GM21529 (cell line): ENCODE measurements at regions not wholly inside any gene's neighbourhood (a gene's known extent, or its start where the extent isn't known, plus 50 kb on each side); places are given as distances from the start of the nearest gene placed in this dataset.
"Not testable (repeated sequence)": the region's sequence is repeated elsewhere in the genome, so short reads cannot be mapped to it uniquely, and the experiment has no call there.

ENCODE experiments used
- ATAC-seq: cut with Tn5 transposase; IDR thresholded peaks from one replicate; pipeline ENCODE4 v1.9.1; 2021; ENCODE audit not compliant: unreplicated experiment

DNA sequence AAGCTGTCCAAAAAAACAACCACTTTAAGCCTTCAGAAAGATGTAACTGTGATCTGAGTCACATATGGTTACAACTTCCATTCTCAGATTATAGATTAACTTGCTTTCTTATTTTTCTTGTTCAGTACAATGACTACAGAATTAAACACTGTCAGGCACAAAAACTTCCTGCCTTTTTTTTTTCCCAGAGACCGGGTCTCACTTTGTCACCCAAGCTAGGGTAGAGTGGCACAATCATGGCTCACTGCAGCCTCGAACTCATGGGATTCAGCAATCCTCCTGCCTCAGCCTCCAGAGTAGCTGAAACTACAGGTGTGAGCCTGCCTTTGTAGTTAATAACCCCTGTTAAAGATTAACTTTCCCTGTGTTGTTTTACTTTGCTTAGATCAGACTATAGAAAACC is 163.2 kb downstream of the AVL9 start:
- ATAC-seq = no peak

DNA sequence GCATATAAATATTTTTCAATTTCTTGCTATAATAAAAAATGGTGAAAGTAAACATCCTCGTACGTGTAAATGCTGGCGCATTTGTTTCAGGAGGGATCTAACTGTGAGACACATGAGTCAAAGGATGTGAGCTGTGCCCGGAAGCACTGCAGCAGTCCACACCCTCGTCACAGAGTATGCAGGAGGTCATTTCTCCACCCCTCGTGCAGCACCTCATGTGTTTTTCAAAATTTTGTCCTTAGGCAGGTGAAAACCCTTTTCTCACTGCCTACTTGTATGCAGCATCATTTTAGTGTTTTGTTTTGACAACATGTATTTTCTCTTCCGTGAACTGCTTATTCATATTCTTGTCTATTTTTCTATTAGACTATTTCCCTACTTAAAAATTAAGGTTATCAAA is 162.7 kb downstream of the AVL9 start:
- no peak for ATAC-seq

DNA sequence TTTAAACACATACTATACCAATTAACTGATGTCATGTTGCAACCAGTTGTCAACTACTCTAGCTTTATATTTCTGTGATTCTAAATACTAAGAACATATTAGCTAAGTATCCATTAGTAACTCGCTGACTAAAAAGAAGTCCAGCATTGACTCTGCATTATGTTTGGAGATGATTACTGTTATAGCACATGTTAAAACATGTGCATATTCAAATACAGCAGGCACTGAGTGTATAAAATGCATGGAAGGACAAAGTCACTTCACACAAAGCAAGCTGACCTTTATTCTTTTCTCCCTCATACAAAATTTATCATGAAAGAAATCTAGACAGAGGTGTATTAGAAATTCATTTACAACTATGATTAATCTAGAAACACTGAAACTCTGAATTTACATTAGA is 159.3 kb downstream of the AVL9 start:
- ATAC-seq = not testable (repeated sequence)

GRCh38 chr7:32650356-32650755 is 155.1 kb downstream of the AVL9 start:
- ATAC-seq = not testable (repeated sequence)

DNA sequence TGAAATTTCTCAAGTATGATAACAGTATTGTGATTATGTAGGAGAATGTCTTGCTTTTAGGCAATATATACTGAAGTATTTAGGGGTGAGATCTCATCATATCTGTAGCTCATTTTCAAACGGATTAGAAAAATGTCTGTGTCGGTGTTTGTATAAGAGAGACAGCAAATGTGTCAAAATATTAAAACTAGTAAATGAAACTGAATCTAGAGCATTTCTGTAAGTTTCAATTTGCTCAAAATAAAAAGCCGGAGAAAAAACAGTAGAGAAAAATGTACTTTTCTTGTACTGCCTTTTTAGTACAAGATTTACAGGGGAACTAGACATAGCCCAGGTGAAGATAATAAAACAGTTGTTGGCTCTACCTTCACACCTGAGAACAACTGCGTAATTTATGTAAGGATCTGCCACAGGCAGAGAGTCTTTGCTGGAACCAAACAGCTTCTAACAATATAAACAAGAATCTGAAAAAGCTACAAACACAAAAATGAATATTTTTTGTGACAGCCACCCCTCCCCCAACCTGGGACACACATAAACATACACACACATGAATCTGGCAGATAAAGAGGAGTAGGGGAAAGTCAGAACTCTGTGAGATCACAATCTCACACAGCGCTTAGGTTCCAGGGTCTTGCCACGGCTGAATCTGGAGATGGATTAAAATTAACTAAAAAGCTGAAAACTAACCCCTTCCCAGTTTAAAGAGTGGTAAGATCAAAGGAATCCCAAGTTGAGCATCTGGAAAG is 153.3 kb downstream of the AVL9 start:
- no peak for ATAC-seq

- not testable (repeated sequence) for ATAC-seq
These were observed 150.0 kb downstream of the AVL9 start for GRCh38 chr7:32645255-32645654.

- ATAC-seq = no peak
These were observed 147.9 kb downstream of the AVL9 start for GRCh38 chr7:32643194-32643593.

DNA sequence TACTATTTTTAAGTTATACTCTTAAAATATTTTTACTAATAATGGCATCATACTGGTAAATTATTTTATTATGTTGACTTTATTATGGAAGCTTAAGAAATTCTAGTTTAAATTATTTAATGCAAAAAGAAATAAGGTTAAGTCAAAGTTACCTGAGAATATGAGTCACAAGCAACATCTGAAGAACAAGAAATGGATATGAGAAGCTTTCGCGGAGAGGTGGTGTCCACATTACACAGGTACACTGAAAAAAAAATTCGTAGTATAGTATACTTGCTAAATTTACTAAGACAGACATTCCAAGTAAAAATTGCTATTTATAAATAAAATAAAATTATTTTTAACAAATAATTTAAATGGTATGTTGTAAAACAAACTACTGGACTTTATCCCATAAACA is 143.8 kb downstream of the AVL9 start:
- peak; percentile 35 for ATAC-seq

DNA sequence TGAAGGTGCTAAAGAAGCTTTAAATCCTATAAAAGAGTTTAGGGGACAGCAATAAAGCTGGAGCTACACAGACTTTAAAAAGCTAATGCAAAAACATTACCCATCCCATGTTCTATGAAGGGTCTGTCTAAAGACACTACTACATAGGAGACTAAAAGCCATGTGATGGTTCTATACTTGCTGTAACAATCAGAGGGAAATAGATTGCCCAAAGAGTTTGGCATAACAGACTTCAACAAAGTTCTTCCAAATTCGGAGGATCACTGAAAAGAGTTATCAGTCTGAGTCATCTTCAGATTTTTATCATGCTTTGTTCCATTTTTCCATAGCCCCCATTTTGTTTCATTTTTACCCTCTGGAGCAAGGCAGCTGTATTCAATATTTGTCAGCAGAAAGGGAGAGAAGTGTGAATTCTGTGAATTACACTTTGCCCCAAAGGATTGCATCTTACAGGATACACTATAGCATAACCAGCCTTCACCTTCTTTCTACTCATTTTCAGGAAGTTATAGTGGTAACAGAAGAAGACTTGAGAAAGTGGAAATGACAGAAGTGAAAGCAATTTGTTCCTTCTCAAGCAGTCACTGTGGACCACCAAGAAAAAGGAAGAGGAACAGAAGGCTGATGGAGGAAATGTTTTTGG is 143.3 kb downstream of the AVL9 start:
- peak; percentile 98 for ATAC-seq
